Transverse colon (tissue), 3 donors: ENCODE measurements at regions not wholly inside any gene's neighbourhood (a gene's known extent, or its start where the extent isn't known, plus 50 kb on each side); places are given as distances from the start of the nearest gene placed in this dataset.

ENCODE experiments used
- CTCF ChIP-seq, 5 experiments: fragments of 200-600 bp in 3 of 5; fragments of 450-650 bp in 2 of 5; sonication (generic) in 3 of 5; IDR thresholded peaks; 1 replicate in 2 of 5; 2 replicates in 3 of 5; pipeline ENCODE4 v1.5.1; 2016 to 2017; ENCODE audit warnings: antibody characterized with exemption in 5 of 5, inconsistent platforms in 3 of 5, mild to moderate bottlenecking in 2 of 5, moderate library complexity in 1 of 5
- POLR2A ChIP-seq: fragments of 450-650 bp; IDR thresholded peaks from one replicate; pipeline ENCODE4 v1.6.1; 2016; ENCODE audit warnings: antibody characterized with exemption, mild to moderate bottlenecking, moderate library complexity

GRCh38 chr2:144011098-144011497 lies 508.8 kb downstream of the ZEB2 start:
- TF ChIP-seq CTCF (IDR thresholded peaks at IDR 0.05) (no peak), POLR2A (no peak)
